ENCODE measurements at regions not wholly inside any gene's neighbourhood (a gene's known extent, or its start where the extent isn't known, plus 50 kb on each side); places are given as distances from the start of the nearest gene placed in this dataset.

- Histone ChIP-seq H3K4me3 (no peak overlapping the region), H3K36me3 (ENCODE audit: insufficient read depth in 1 of 2, low read depth in 1 of 2) (no peaks in the 10 kb centered on the region), H3K27ac (no peak overlapping the region), H3K4me1 (no peaks in the 10 kb centered on the region), H3K27me3 (ENCODE audit: insufficient read depth in 3 of 3, low read length in 2 of 3) (no peaks in the 10 kb centered on the region), H3K9me3 (no peaks in the 10 kb centered on the region)
- 94 to 98% (median 96%) methylated on average over 4 of the region's 4 CpGs for WGBS, 3 donors
- ATAC-seq (no peak), DNase-seq (no peak)
- no peak for TF ChIP-seq CTCF (IDR thresholded peaks at IDR 0.05)
- intact Hi-C loops (cut with DNase I) = no loop called here
Measured at GRCh38 chr3:65030014-65030627, 342.3 kb upstream of the ADAMTS9 start.

GRCh38 chr3:65029130-65029529, 341.3 kb upstream of the ADAMTS9 start:
- TF ChIP-seq CTCF (IDR thresholded peaks at IDR 0.05) = no peak
- DNase-seq = no peak
- H3K9me3 ChIP-seq = no peaks in the 10 kb centered on the region
- WGBS, 3 donors = 31 to 37% (median 34%) methylated on average over 2 of the region's 2 CpGs
- ATAC-seq = peak in 2 of 4 donors; percentile 46 to 71
- intact Hi-C loops (cut with DNase I) = no loop called here
- no peaks in the 10 kb centered on the region for H3K36me3 ChIP-seq (ENCODE audit: insufficient read depth in 1 of 2, low read depth in 1 of 2)
- H3K4me3 ChIP-seq = no peak overlapping the region
- H3K27ac ChIP-seq = no peak overlapping the region
- no peaks in the 10 kb centered on the region for H3K4me1 ChIP-seq
- no peaks in the 10 kb centered on the region for H3K27me3 ChIP-seq (ENCODE audit: insufficient read depth in 3 of 3, low read length in 2 of 3)

GRCh38 chr3:65028024-65028423, 340.2 kb upstream of the ADAMTS9 start:
- H3K27me3 ChIP-seq (ENCODE audit: insufficient read depth in 3 of 3, low read length in 2 of 3) = no peaks in the 10 kb centered on the region
- TF ChIP-seq CTCF (IDR thresholded peaks at IDR 0.05) = no peak
- ATAC-seq (no peak), DNase-seq (no peak)
- intact Hi-C loops (cut with DNase I) = no loop called here
- no peaks in the 10 kb centered on the region for H3K9me3 ChIP-seq
- no peak overlapping the region for H3K27ac ChIP-seq
- no peaks in the 10 kb centered on the region for H3K4me1 ChIP-seq
- no peaks in the 10 kb centered on the region for H3K36me3 ChIP-seq (ENCODE audit: insufficient read depth in 1 of 2, low read depth in 1 of 2)
- 94 to 100% (median 96%) methylated on average over 2 of the region's 2 CpGs for WGBS, 3 donors
- H3K4me3 ChIP-seq = no peak overlapping the region

GRCh38 chr3:65027335-65027734, 339.5 kb upstream of the ADAMTS9 start:
- Histone ChIP-seq H3K27me3 (ENCODE audit: insufficient read depth in 3 of 3, low read length in 2 of 3) (no peaks in the 10 kb centered on the region), H3K4me3 (no peak overlapping the region), H3K4me1 (no peaks in the 10 kb centered on the region), H3K9me3 (no peaks in the 10 kb centered on the region), H3K36me3 (ENCODE audit: insufficient read depth in 1 of 2, low read depth in 1 of 2) (no peaks in the 10 kb centered on the region), H3K27ac (no peak overlapping the region)
- WGBS, 3 donors = 74 to 89% (median 84%) methylated on average over 8 of the region's 8 CpGs
- no peak for TF ChIP-seq CTCF (IDR thresholded peaks at IDR 0.05)
- ATAC-seq (no peak), DNase-seq (no peak)
- intact Hi-C loops (cut with DNase I) = no loop called here

GRCh38 chr3:65026151-65026550, 338.4 kb upstream of the ADAMTS9 start:
- Histone ChIP-seq H3K4me1 (no peaks in the 10 kb centered on the region), H3K36me3 (ENCODE audit: insufficient read depth in 1 of 2, low read depth in 1 of 2) (no peaks in the 10 kb centered on the region), H3K27ac (no peak overlapping the region), H3K27me3 (ENCODE audit: insufficient read depth in 3 of 3, low read length in 2 of 3) (no peaks in the 10 kb centered on the region), H3K4me3 (no peak overlapping the region), H3K9me3 (no peaks in the 10 kb centered on the region)
- TF ChIP-seq CTCF (IDR thresholded peaks at IDR 0.05) = no peak
- ATAC-seq (no peak), DNase-seq (no peak)
- intact Hi-C loops (cut with DNase I) = no loop called here
- 90 to 92% (median 90%) methylated on average over 9 of the region's 9 CpGs for WGBS, 3 donors
